Brain microvascular endothelial cell (primary cell): ENCODE measurements at regions not wholly inside any gene's neighbourhood (a gene's known extent, or its start where the extent isn't known, plus 50 kb on each side); places are given as distances from the start of the nearest gene placed in this dataset.
"Not testable (repeated sequence)": the region's sequence is repeated elsewhere in the genome, so short reads cannot be mapped to it uniquely, and the experiment has no call there.

Experiments used
- DNase-seq: peaks from one replicate; pipeline ENCODE4 v3.0.0-alpha.2; 2020
- H3K27ac ChIP-seq: fragments of 250-450 bp; sonication (Bioruptor Pico); 2 replicates; pipeline ENCODE4 v1.5.1; 2020; ENCODE audit warnings: mild to moderate bottlenecking, moderate library complexity
- H3K27me3 ChIP-seq: fragments of 250-450 bp; sonication (Bioruptor Pico); replicated peaks from 2 replicates; pipeline ENCODE4 v1.5.1; 2020; ENCODE audit warnings: mild to moderate bottlenecking
- H3K36me3 ChIP-seq: fragments of 250-450 bp; sonication (Bioruptor Pico); replicated peaks from 2 replicates; pipeline ENCODE4 v1.5.1; 2020; ENCODE audit warnings: mild to moderate bottlenecking
- H3K4me3 ChIP-seq: 2 replicates; pipeline ENCODE4 v1.5.1; 2011; ENCODE audit warnings: low read depth, mild to moderate bottlenecking, control low read depth, low read length, moderate library complexity
- in situ Hi-C: cut with HindIII; loops from 2 replicates; pipeline ENCODE4 v1.10.0; 2017; ENCODE audit warnings: low sequenced_read_pairs, low pct_ligation_motif_present
- TF ChIP-seq, protein P1 (sequence below): IDR thresholded peaks from 2 replicates; pipeline ENCODE4 v1.5.1; 2011; ENCODE audit warnings: low read depth, mild to moderate bottlenecking, moderate library complexity, low read length, control low read depth, inconsistent platforms; ENCODE audit errors: missing control alignments

DNA sequence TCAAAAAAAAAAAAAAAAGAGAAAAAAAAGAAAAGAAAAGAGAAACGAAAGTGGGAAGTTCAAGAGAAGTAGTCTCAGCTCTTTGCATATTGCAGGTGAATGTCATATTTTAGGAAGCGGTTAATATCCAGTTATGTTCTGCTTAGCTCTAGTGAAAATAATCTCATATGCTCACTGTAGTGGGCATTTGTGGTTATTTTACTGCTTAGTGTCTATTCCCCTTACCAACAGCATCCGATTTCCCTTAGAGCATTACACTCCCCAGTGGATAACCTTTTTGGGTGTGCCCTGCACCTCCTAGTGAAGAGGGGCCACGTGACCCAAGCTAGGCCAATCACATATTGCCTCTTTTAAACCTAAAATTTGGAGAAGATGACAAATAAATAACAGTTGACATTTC is 111.2 kb upstream of the ZNF827 start:
- no peak for DNase-seq
- TF ChIP-seq, protein P1, sequence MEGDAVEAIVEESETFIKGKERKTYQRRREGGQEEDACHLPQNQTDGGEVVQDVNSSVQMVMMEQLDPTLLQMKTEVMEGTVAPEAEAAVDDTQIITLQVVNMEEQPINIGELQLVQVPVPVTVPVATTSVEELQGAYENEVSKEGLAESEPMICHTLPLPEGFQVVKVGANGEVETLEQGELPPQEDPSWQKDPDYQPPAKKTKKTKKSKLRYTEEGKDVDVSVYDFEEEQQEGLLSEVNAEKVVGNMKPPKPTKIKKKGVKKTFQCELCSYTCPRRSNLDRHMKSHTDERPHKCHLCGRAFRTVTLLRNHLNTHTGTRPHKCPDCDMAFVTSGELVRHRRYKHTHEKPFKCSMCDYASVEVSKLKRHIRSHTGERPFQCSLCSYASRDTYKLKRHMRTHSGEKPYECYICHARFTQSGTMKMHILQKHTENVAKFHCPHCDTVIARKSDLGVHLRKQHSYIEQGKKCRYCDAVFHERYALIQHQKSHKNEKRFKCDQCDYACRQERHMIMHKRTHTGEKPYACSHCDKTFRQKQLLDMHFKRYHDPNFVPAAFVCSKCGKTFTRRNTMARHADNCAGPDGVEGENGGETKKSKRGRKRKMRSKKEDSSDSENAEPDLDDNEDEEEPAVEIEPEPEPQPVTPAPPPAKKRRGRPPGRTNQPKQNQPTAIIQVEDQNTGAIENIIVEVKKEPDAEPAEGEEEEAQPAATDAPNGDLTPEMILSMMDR: no peak
- Histone ChIP-seq H3K4me3 (no peak overlapping the region), H3K36me3 (no peaks in the 10 kb centered on the region), H3K27ac (no peak overlapping the region), H3K27me3 (no peaks in the 10 kb centered on the region)
- in situ Hi-C loops: no loop called here

DNA sequence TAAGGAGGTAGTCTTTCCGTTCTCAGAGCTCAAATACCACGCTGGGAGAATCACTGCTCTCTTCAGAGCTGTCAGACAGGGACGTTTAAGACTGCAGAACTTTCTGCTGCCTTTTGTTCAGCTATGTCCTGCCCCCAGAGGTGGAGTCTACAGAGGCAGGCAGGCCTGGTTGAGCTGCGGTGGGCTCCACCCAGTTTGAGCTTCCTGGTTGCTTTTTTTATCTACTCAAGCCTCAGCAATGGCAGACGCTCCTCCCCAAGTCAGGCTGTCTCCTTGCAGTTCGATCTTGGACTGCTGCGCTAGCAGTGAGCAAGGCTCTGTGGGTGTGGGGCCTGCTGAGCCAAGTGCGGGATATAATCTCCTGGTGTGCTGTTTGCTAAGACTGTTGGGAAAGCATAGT is 109.1 kb upstream of the ZNF827 start:
- H3K4me3 ChIP-seq, H3K27me3 ChIP-seq, H3K27ac ChIP-seq, DNase-seq, H3K36me3 ChIP-seq, in situ Hi-C loops: not testable (repeated sequence)

DNA sequence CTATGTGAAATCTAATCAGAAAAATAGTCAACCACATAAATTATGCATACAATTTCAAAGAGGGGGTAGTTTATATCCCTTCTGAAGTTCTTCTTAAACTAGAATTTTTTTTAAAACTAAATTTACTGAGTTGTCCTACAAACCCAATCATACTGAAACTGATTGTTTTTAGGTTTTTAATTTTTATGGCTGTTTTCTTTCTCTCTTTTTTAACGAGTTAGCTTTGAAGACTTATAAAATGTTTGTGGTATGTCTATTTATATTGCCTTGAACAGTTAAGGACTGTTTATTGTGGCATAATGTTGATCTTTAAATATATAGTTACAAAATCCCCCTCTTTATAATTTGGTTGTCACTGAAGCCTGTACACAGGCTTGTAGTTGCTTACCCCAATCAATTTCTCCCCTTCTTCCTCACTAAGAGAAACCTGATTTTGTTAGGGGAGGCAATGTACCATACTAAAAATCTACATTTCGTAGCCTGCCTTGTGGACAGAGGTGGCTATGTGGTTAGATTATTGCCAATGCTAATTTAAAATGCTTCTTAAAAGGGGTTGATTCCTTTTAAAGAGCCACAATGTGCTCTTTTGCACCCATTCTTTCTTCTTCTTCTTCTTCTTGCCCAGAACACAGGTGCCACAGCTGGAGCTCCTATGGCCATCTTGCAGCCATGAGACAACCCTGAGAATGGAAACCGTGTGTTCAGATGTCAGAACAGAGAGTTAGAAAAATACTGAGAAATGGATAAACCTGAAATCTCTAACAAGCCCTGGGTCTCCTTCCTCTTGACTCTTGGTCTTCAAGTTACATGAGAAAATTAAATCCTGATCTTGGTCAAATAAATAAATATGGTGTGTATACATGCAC is 102.7 kb upstream of the ZNF827 start:
- DNase-seq: no peak
- TF ChIP-seq, protein P1: no peak
- no peaks in the 10 kb centered on the region for H3K36me3 ChIP-seq
- in situ Hi-C loops: no loop called here
- H3K27me3 ChIP-seq: no peaks in the 10 kb centered on the region
- H3K4me3 ChIP-seq: no peak overlapping the region
- H3K27ac ChIP-seq: no peak overlapping the region

GRCh38 chr4:146040623-146041022 is 102.0 kb upstream of the ZNF827 start:
- in situ Hi-C loops: no loop called here
- H3K4me3 ChIP-seq: no peak overlapping the region
- no peaks in the 10 kb centered on the region for H3K27me3 ChIP-seq
- DNase-seq: no peak
- H3K27ac ChIP-seq: no peak overlapping the region
- TF ChIP-seq, protein P1: no peak
- H3K36me3 ChIP-seq: no peaks in the 10 kb centered on the region

DNA sequence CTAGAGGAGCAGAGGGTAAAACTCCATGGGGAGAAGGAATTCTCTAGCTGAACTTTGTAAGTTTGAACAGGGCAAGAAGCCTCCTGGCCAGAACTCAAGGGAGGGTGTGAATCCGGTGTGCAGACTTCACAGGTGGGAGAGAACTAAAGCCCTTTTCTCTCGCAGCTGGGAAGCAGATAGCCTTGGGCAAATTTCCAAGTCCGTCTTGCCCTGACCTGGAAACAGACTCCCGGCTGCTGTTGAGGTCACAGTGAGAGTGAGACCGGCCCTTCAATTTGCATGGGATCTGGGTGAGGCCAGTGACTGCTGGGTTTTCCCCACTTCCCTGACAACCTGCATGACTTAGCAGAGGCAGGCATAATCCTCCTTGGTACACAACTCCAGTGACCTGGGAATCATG is 94.5 kb upstream of the ZNF827 start:
- Histone ChIP-seq H3K27me3 (no peaks in the 10 kb centered on the region), H3K27ac (no peak overlapping the region), H3K4me3 (no peak overlapping the region), H3K36me3 (no peaks in the 10 kb centered on the region)
- in situ Hi-C loops: no loop called here
- TF ChIP-seq, protein P1: no peak
- no peak for DNase-seq

DNA sequence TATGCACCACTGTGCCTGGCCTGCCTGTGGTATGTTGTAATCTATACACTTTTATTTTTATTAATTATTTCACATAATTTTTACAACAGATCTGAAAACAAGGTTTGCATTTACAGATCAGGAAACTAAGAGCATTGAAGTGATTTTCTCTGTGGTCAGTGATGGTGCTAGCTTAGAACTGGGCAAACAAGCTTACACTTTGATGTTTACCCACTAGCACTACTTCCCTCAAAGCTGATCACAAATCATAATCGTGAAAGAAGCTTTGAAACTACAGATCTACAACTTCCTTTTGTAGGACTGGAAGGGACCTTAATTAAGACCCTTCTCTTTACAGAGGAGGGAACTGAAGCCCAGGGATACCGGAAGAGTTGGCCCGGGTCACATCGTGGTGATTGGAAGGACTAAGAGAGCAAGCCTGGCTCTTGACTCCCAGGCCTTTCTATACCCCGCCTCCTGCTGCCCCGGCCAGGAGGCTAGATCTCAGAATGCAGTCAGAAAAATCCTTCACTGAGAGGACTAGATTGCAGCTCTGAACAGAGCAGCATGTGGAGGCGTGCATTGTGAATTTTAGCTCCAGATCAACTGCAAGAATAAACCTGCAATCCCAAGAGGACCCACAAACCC is 93.7 kb upstream of the ZNF827 start:
- Histone ChIP-seq H3K36me3 (no peaks in the 10 kb centered on the region), H3K4me3 (no peak overlapping the region), H3K27me3 (no peaks in the 10 kb centered on the region), H3K27ac (no peak overlapping the region)
- TF ChIP-seq, protein P1: no peak
- no peak for DNase-seq
- in situ Hi-C loops: no loop called here
